HG03354 (cell line): ENCODE measurements at regions not wholly inside any gene's neighbourhood (a gene's known extent, or its start where the extent isn't known, plus 50 kb on each side); places are given as distances from the start of the nearest gene placed in this dataset.

Experiments used
- ATAC-seq: cut with Tn5 transposase; IDR thresholded peaks from one replicate; pipeline ENCODE4 v1.9.1; 2021; ENCODE audit warnings: mild to moderate bottlenecking; ENCODE audit not compliant: unreplicated experiment, poor library complexity, severe bottlenecking

GRCh38 chr3:3634326-3634725 is 164.9 kb upstream of the LRRN1 start:
- ATAC-seq = no peak

GRCh38 chr3:3633761-3634160 is 165.5 kb upstream of the LRRN1 start:
- ATAC-seq = no peak

- no peak for ATAC-seq
These were observed 166.8 kb upstream of the LRRN1 start for GRCh38 chr3:3632449-3632848.

- ATAC-seq = no peak
These were observed 168.1 kb upstream of the LRRN1 start for GRCh38 chr3:3631114-3631513.

GRCh38 chr3:3629911-3630310 is 169.3 kb upstream of the LRRN1 start:
- ATAC-seq = no peak

GRCh38 chr3:3628676-3629328 is 170.4 kb upstream of the LRRN1 start:
- peak; percentile 80 for ATAC-seq

GRCh38 chr3:3627114-3627513 is 172.1 kb upstream of the LRRN1 start:
- peak; percentile 31 for ATAC-seq

- ATAC-seq = no peak
These were observed 173.5 kb upstream of the LRRN1 start for GRCh38 chr3:3625544-3626271.

- no peak for ATAC-seq
These were observed 179.4 kb upstream of the LRRN1 start for GRCh38 chr3:3619815-3620214.

GRCh38 chr3:3618623-3619022 is 180.6 kb upstream of the LRRN1 start:
- no peak for ATAC-seq

- ATAC-seq = no peak
These were observed 183.7 kb upstream of the LRRN1 start for GRCh38 chr3:3615533-3615932.

GRCh38 chr3:3610581-3611298 is 188.5 kb upstream of the LRRN1 start:
- no peak for ATAC-seq

GRCh38 chr3:3606321-3606720 is 192.9 kb upstream of the LRRN1 start:
- no peak for ATAC-seq

GRCh38 chr3:3605226-3605625 is 194.0 kb upstream of the LRRN1 start:
- ATAC-seq = no peak

- ATAC-seq = no peak
These were observed 195.9 kb upstream of the LRRN1 start for GRCh38 chr3:3603351-3603750.

GRCh38 chr3:3600665-3601340 is 198.4 kb upstream of the LRRN1 start:
- no peak for ATAC-seq

GRCh38 chr3:3599016-3599415 is 200.2 kb upstream of the LRRN1 start:
- ATAC-seq = no peak

- ATAC-seq = no peak
These were observed 204.2 kb upstream of the LRRN1 start for GRCh38 chr3:3594986-3595385.

GRCh38 chr3:3589715-3590130 is 209.5 kb upstream of the LRRN1 start:
- peak; percentile 70 for ATAC-seq

- no peak for ATAC-seq
These were observed 211.6 kb upstream of the LRRN1 start for GRCh38 chr3:3587647-3587972.
